Testis (tissue), 2 donors: ENCODE measurements at regions not wholly inside any gene's neighbourhood (a gene's known extent, or its start where the extent isn't known, plus 50 kb on each side); places are given as distances from the start of the nearest gene placed in this dataset.

Experiments used
- DNase-seq: peaks from one replicate; pipeline ENCODE4 v3.0.0-alpha.2; 2019
- H3K27ac ChIP-seq, 2 donors: fragments of 200-600 bp; sonication (generic); one replicate each; pipeline ENCODE4 v1.5.1; 2019
- H3K27me3 ChIP-seq: fragments of 200-600 bp; sonication (generic); one replicate; pipeline ENCODE4 v1.5.1; 2019
- H3K36me3 ChIP-seq: fragments of 200-600 bp; sonication (generic); one replicate; pipeline ENCODE4 v1.5.1; 2017; ENCODE audit warnings: low read depth; ENCODE audit errors: missing control alignments
- H3K4me1 ChIP-seq: fragments of 200-600 bp; sonication (generic); one replicate; pipeline ENCODE4 v1.5.1; 2019
- H3K4me3 ChIP-seq, 2 donors: fragments of 200-600 bp; sonication (generic); one replicate each; pipeline ENCODE4 v1.5.1; 2017 to 2019
- H3K9me3 ChIP-seq: fragments of 200-600 bp; sonication (generic); one replicate; pipeline ENCODE4 v1.5.1; 2017
- CTCF ChIP-seq, 3 experiments: fragments of 450-650 bp in 2 of 3; fragments of 200-600 bp in 1 of 3; sonication (generic) in 1 of 3; IDR thresholded peaks; one replicate each; pipeline ENCODE4 v1.5.1; 2016 to 2019; ENCODE audit warnings: antibody characterized with exemption in 3 of 3, mild to moderate bottlenecking in 2 of 3, moderate library complexity in 1 of 3
- POLR2A ChIP-seq: fragments of 450-650 bp; IDR thresholded peaks from one replicate; pipeline ENCODE4 v1.6.1; 2017; ENCODE audit warnings: antibody characterized with exemption, mild to moderate bottlenecking, moderate library complexity
- WGBS, 2 donors: methylation state at CpG; one replicate each; pipeline ENCODE4 v1.1.5; 2018; 5-methylcytosine and 5-hydroxymethylcytosine counted together
- intact Hi-C: fragments of 100-400 bp; cut with DNase I; formaldehyde crosslinking; loops from one replicate; pipeline ENCODE4 v1.15.1; 2023; ENCODE audit warnings: low total_unique reads

GRCh38 chr5:34447424-34447823 is 208.7 kb upstream of the RAI14 start:
- no peaks in the 10 kb centered on the region for H3K4me1 ChIP-seq
- H3K4me3 ChIP-seq, result no peak overlapping the region
- WGBS, 2 donors, result 33 to 60% methylated on average over 1 to 3 of the region's 3 CpGs
- H3K9me3 ChIP-seq, result no peaks in the 10 kb centered on the region
- H3K27ac ChIP-seq, result no peak overlapping the region
- no peaks in the 10 kb centered on the region for H3K27me3 ChIP-seq
- TF ChIP-seq POLR2A (no peak), CTCF (IDR thresholded peaks at IDR 0.05) (no peak)
- DNase-seq, result no peak
- H3K36me3 ChIP-seq, result no peaks in the 10 kb centered on the region
- intact Hi-C loops, result no loop called here

DNA sequence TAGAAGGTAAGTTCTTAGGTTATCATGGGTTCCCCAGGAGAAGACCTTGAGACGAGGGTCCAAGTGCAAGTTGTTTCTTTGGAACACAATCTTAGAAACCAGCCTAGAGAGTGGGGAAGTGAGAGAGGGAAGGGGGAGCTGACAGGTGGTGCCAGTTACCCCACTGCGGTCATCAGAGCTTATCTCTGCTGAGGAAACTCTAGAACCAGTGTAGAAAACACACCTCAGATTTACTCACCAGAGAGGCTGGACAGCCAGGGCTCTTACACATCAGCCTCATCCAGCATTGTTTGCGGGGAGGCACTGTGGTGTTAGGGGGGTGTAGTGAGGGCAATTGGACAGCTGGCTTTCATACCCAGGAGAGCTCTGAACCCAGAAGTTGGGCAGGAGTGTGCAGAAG is 206.5 kb upstream of the RAI14 start:
- Histone ChIP-seq H3K27me3 (no peaks in the 10 kb centered on the region), H3K9me3 (no peaks in the 10 kb centered on the region), H3K36me3 (no peaks in the 10 kb centered on the region), H3K27ac (no peak overlapping the region), H3K4me1 (no peaks in the 10 kb centered on the region), H3K4me3 (no peak overlapping the region)
- intact Hi-C loops, result no loop called here
- 70 to 73% methylated on average over 3 of the region's 3 CpGs for WGBS, 2 donors
- TF ChIP-seq POLR2A, result no peak
- no peak for TF ChIP-seq CTCF (IDR thresholded peaks at IDR 0.05)
- no peak for DNase-seq

- WGBS, 2 donors, result 83 to 88% methylated on average over 2 of the region's 2 CpGs
- intact Hi-C loops, result no loop called here
- H3K4me1 ChIP-seq, result no peaks in the 10 kb centered on the region
- H3K27me3 ChIP-seq, result no peaks in the 10 kb centered on the region
- no peak for DNase-seq
- no peak for TF ChIP-seq CTCF (IDR thresholded peaks at IDR 0.05)
- no peak overlapping the region for H3K27ac ChIP-seq
- no peaks in the 10 kb centered on the region for H3K9me3 ChIP-seq
- H3K36me3 ChIP-seq, result no peaks in the 10 kb centered on the region
- no peak overlapping the region for H3K4me3 ChIP-seq
Measured at GRCh38 chr5:34450338-34450737, 205.8 kb upstream of the RAI14 start.

DNA sequence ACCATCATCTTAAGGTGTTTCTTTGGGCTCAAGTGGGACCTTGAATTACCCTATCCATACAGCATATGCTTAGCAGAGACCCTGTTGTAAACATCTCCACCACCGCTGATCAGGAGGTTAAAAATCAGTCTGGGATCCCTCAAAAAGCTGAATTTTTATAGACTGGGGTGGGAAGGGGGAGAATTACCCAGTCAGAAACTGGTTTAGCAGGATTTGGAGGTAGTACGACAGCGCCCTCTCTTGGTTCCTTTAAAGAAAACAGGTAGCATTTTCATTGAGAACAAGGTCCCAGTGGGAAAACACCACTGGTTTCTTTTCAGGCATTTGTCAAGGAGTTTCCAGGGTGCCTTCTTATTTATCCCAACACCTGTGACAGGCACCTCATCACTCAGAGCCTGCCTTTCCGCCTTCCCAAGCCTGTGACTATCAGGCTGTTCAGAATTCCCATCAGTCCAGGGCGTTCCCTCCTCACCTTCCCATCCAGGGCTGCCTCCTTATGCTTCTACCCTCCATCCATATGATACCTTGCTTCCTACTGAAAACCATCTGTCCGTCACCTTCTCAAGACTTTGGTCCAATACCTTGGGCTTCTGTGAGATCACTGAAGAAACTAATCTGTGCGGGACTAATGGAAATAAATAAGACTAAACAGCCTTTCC is 203.8 kb upstream of the RAI14 start:
- DNase-seq, result no peak
- Histone ChIP-seq H3K36me3 (no peaks in the 10 kb centered on the region), H3K4me3 (no peak overlapping the region), H3K4me1 (no peaks in the 10 kb centered on the region), H3K27ac (no peak overlapping the region), H3K27me3 (no peaks in the 10 kb centered on the region), H3K9me3 (no peaks in the 10 kb centered on the region)
- WGBS, 2 donors, result 52 to 54% methylated on average over 7 of the region's 7 CpGs
- intact Hi-C loops, result no loop called here
- TF ChIP-seq CTCF (IDR thresholded peaks at IDR 0.05), result no peak
- no peak for TF ChIP-seq POLR2A

DNA sequence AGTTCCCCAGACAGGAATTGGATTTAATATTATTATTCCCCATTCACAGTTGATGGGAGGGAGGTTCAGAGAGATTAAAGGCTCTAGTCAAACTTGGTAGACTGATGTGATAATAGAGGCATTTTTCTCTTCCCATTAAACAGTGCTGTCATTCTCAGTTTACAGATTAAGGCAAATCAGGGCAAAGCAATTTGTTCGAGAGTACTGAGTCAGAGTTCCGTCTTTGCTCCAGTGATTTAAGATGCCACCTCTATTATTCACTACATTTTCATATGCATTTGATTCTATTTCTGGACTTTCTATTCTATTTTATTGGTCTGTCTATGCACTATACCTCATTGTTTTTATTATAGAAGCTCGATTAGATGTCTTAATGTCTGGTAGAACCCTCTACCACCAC is 201.0 kb upstream of the RAI14 start:
- Histone ChIP-seq H3K36me3 (no peaks in the 10 kb centered on the region), H3K4me3 (no peak overlapping the region), H3K27me3 (no peaks in the 10 kb centered on the region), H3K9me3 (no peaks in the 10 kb centered on the region), H3K4me1 (no peaks in the 10 kb centered on the region), H3K27ac (no peak overlapping the region)
- DNase-seq, result no peak
- TF ChIP-seq POLR2A (no peak), CTCF (IDR thresholded peaks at IDR 0.05) (no peak)
- intact Hi-C loops, result no loop called here
- 88 to 89% methylated on average over 3 of the region's 3 CpGs for WGBS, 2 donors
